Upper lobe of right lung (tissue), 1 donor: ENCODE measurements at regions not wholly inside any gene's neighbourhood (a gene's known extent, or its start where the extent isn't known, plus 50 kb on each side); places are given as distances from the start of the nearest gene placed in this dataset.

Experiments
- ATAC-seq: fragments of 200-7000 bp; cut with Tn5 transposase; one replicate; pipeline ENCODE4 v1.9.1; 2020; ENCODE audit warnings: mild to moderate bottlenecking, moderate library complexity
- DNase-seq: peaks from one replicate; pipeline ENCODE4 v3.0.0-alpha.2; 2020
- H3K27ac ChIP-seq: fragments of 200-600 bp; one replicate; pipeline ENCODE4 v1.8.0; 2022
- H3K27me3 ChIP-seq: fragments of 200-600 bp; one replicate; pipeline ENCODE4 v1.8.0; 2022; ENCODE audit warnings: mild to moderate bottlenecking
- H3K36me3 ChIP-seq: fragments of 200-600 bp; one replicate; pipeline ENCODE4 v1.8.0; 2022
- H3K4me1 ChIP-seq: fragments of 200-600 bp; one replicate; pipeline ENCODE4 v1.8.0; 2022
- H3K4me3 ChIP-seq: fragments of 200-600 bp; one replicate; pipeline ENCODE4 v1.8.0; 2022; ENCODE audit warnings: mild to moderate bottlenecking
- H3K9me3 ChIP-seq: fragments of 200-600 bp; one replicate; pipeline ENCODE4 v1.8.0; 2022
- CTCF ChIP-seq: fragments of 200-600 bp; IDR thresholded peaks from one replicate; pipeline ENCODE4 v1.8.0; 2022; ENCODE audit warnings: antibody characterized with exemption
- intact Hi-C: fragments of 100-400 bp; cut with DNase I; formaldehyde crosslinking; loops from one replicate; pipeline ENCODE4 v1.11.0; 2022
- donor health status: DM: no; HTN: yes; CAD: no; lungs with severe emphysema.

GRCh38 chr7:112996331-112996871 lies 90.2 kb downstream of the GPR85 start:
- no peak for TF ChIP-seq CTCF
- no peaks in the 10 kb centered on the region for H3K27me3 ChIP-seq
- no peak overlapping the region for H3K4me3 ChIP-seq
- ATAC-seq (no peak), DNase-seq (no peak)
- no peaks in the 10 kb centered on the region for H3K4me1 ChIP-seq
- intact Hi-C loops: no loop called here
- no peaks in the 10 kb centered on the region for H3K36me3 ChIP-seq
- H3K27ac ChIP-seq: no peak overlapping the region
- no peaks in the 10 kb centered on the region for H3K9me3 ChIP-seq

- no peak for ATAC-seq
- no peaks in the 10 kb centered on the region for H3K4me1 ChIP-seq
- intact Hi-C loops: no loop called here
- no peak for DNase-seq
- H3K4me3 ChIP-seq: no peak overlapping the region
- H3K9me3 ChIP-seq: no peaks in the 10 kb centered on the region
- no peaks in the 10 kb centered on the region for H3K36me3 ChIP-seq
- no peak for TF ChIP-seq CTCF
- H3K27me3 ChIP-seq: no peaks in the 10 kb centered on the region
- H3K27ac ChIP-seq: no peak overlapping the region
These were observed 91.4 kb downstream of the GPR85 start for GRCh38 chr7:112995059-112995824.

- no peaks in the 10 kb centered on the region for H3K27me3 ChIP-seq
- H3K4me1 ChIP-seq: no peaks in the 10 kb centered on the region
- intact Hi-C loops: no loop called here
- no peak overlapping the region for H3K4me3 ChIP-seq
- H3K9me3 ChIP-seq: no peaks in the 10 kb centered on the region
- no peaks in the 10 kb centered on the region for H3K36me3 ChIP-seq
- ATAC-seq (no peak), DNase-seq (no peak)
- H3K27ac ChIP-seq: no peak overlapping the region
- no peak for TF ChIP-seq CTCF
These were observed 92.0 kb downstream of the GPR85 start for GRCh38 chr7:112994656-112995055.

GRCh38 chr7:112990624-112991023 lies 96.0 kb downstream of the GPR85 start:
- DNase-seq: no peak

GRCh38 chr7:112989531-112989930 lies 97.1 kb downstream of the GPR85 start:
- Histone ChIP-seq H3K4me1 (no peaks in the 10 kb centered on the region), H3K36me3 (no peaks in the 10 kb centered on the region), H3K9me3 (no peaks in the 10 kb centered on the region), H3K27me3 (no peaks in the 10 kb centered on the region), H3K4me3 (no peak overlapping the region), H3K27ac (no peak overlapping the region)
- intact Hi-C loops: no loop called here
- TF ChIP-seq CTCF: no peak
- DNase-seq: no peak
- no peak for ATAC-seq

More at GRCh38 chr7:112990624-112991023, 96.0 kb downstream of the GPR85 start:
- intact Hi-C loops: no loop called here
- no peaks in the 10 kb centered on the region for H3K36me3 ChIP-seq
- H3K4me1 ChIP-seq: no peaks in the 10 kb centered on the region
- ATAC-seq: no peak
- H3K27me3 ChIP-seq: no peaks in the 10 kb centered on the region
- no peak for TF ChIP-seq CTCF
- no peak overlapping the region for H3K4me3 ChIP-seq
- no peak overlapping the region for H3K27ac ChIP-seq
- H3K9me3 ChIP-seq: no peaks in the 10 kb centered on the region
